Smooth muscle cell (in vitro differentiated cells): ENCODE measurements at regions not wholly inside any gene's neighbourhood (a gene's known extent, or its start where the extent isn't known, plus 50 kb on each side); places are given as distances from the start of the nearest gene placed in this dataset.

Source experiments
- DNase-seq: peaks from one replicate; lab custom pipeline; 2025; ENCODE audit not compliant: unreplicated experiment; lab: John Stamatoyannopoulos, UW
- H2AFZ ChIP-seq: fragments of 200-600 bp; sonication (generic); 2 replicates; pipeline ENCODE4 v1.6.0; 2016; ENCODE audit warnings: antibody characterized with exemption, low read depth, mild to moderate bottlenecking
- H3F3A ChIP-seq: fragments of 200-600 bp; sonication (generic); 2 replicates; pipeline ENCODE4 v1.6.0; 2017; ENCODE audit warnings: antibody characterized with exemption, low read depth
- H3K27ac ChIP-seq: fragments of 200-600 bp; sonication (generic); 2 replicates; pipeline ENCODE4 v1.5.1; 2016; ENCODE audit warnings: low read depth, mild to moderate bottlenecking
- H3K27me3 ChIP-seq: fragments of 200-600 bp; sonication (generic); 2 replicates; pipeline ENCODE4 v1.6.1; 2016; ENCODE audit warnings: low read depth, mild to moderate bottlenecking
- H3K36me3 ChIP-seq: fragments of 200-600 bp; sonication (generic); 2 replicates; pipeline ENCODE4 v1.5.1; 2016; ENCODE audit warnings: low read depth
- H3K4me1 ChIP-seq: fragments of 200-600 bp; sonication (generic); 2 replicates; pipeline ENCODE4 v1.5.1; 2016; ENCODE audit warnings: low read depth
- H3K4me2 ChIP-seq: fragments of 200-600 bp; sonication (generic); 2 replicates; pipeline ENCODE4 v1.6.0; 2016; ENCODE audit warnings: mild to moderate bottlenecking
- H3K4me3 ChIP-seq: fragments of 200-600 bp; sonication (generic); 2 replicates; pipeline ENCODE4 v1.5.1; 2016; ENCODE audit warnings: mild to moderate bottlenecking
- H3K79me2 ChIP-seq: fragments of 200-600 bp; sonication (generic); 2 replicates; pipeline ENCODE4 v1.6.0; 2016; ENCODE audit warnings: low read depth, mild to moderate bottlenecking
- H3K9ac ChIP-seq: fragments of 200-600 bp; sonication (generic); 2 replicates; pipeline ENCODE4 v1.6.0; 2016; ENCODE audit warnings: low read depth
- H3K9me3 ChIP-seq: fragments of 200-600 bp; sonication (generic); replicated peaks from 2 replicates; pipeline ENCODE4 v1.5.1; 2016; ENCODE audit warnings: low read depth
- H4K20me1 ChIP-seq: fragments of 200-600 bp; sonication (generic); 2 replicates; pipeline ENCODE4 v1.6.0; 2016; ENCODE audit warnings: low read depth
- CTCF ChIP-seq: fragments of 200-600 bp; sonication (generic); IDR thresholded peaks from 2 replicates; pipeline ENCODE4 v1.5.1; 2017; ENCODE audit warnings: borderline replicate concordance, mild to moderate bottlenecking, antibody characterized with exemption; ENCODE audit not compliant: insufficient read depth, poor library complexity, severe bottlenecking
- whole genome bisulfite sequencing: methylation state at CpG from one replicate; pipeline ENCODE4 v1.1.7; 2016; ENCODE audit warnings: low lambda C conversion rate; 5-methylcytosine and 5-hydroxymethylcytosine counted together

- H4K20me1 ChIP-seq: no peaks in the 10 kb centered on the region
- H3K4me3 ChIP-seq: no peak overlapping the region
- H3K36me3 ChIP-seq: no peaks in the 10 kb centered on the region
- no peak overlapping the region for H3K27ac ChIP-seq
- no peaks in the 10 kb centered on the region for H3K9me3 ChIP-seq
- no peak overlapping the region for H3K4me2 ChIP-seq
- TF ChIP-seq CTCF: peak; percentile 4
- H3F3A ChIP-seq: no peaks in the 10 kb centered on the region
- no peaks in the 10 kb centered on the region for H3K79me2 ChIP-seq
- H3K4me1 ChIP-seq: peaks cover under 1% of the 10 kb centered on the region
- H2AFZ ChIP-seq: no peak overlapping the region
- no peak for DNase-seq
- H3K27me3 ChIP-seq: no peaks in the 10 kb centered on the region
- no peak overlapping the region for H3K9ac ChIP-seq
- 69% methylated on average over 4 of the region's 4 CpGs for WGBS
Observed at GRCh38 chr14:85867450-85867849, 337.5 kb downstream of the FLRT2 start.

- no peak overlapping the region for H3K4me2 ChIP-seq
- H3K9me3 ChIP-seq: no peaks in the 10 kb centered on the region
- H3K79me2 ChIP-seq: no peaks in the 10 kb centered on the region
- no peak overlapping the region for H2AFZ ChIP-seq
- H3K9ac ChIP-seq: no peak overlapping the region
- 92% methylated on average over 3 of the region's 3 CpGs for WGBS
- no peaks in the 10 kb centered on the region for H3F3A ChIP-seq
- H4K20me1 ChIP-seq: no peaks in the 10 kb centered on the region
- no peak for TF ChIP-seq CTCF
- no peaks in the 10 kb centered on the region for H3K36me3 ChIP-seq
- H3K4me1 ChIP-seq: no peaks in the 10 kb centered on the region
- no peak overlapping the region for H3K4me3 ChIP-seq
- DNase-seq: no peak
- no peaks in the 10 kb centered on the region for H3K27me3 ChIP-seq
- no peak overlapping the region for H3K27ac ChIP-seq
Observed at GRCh38 chr14:85865701-85866100, 335.8 kb downstream of the FLRT2 start.

- H3K4me1 ChIP-seq: no peaks in the 10 kb centered on the region
- WGBS: 75% methylated on average over 2 of the region's 2 CpGs
- no peak overlapping the region for H2AFZ ChIP-seq
Observed at GRCh38 chr14:85858634-85859033, 328.7 kb downstream of the FLRT2 start.

More at GRCh38 chr14:85858634-85859033, 328.7 kb downstream of the FLRT2 start:
- Histone ChIP-seq H3F3A (no peaks in the 10 kb centered on the region), H3K9me3 (no peaks in the 10 kb centered on the region), H4K20me1 (no peaks in the 10 kb centered on the region), H3K4me3 (no peak overlapping the region), H3K27me3 (no peaks in the 10 kb centered on the region), H3K36me3 (no peaks in the 10 kb centered on the region), H3K79me2 (no peaks in the 10 kb centered on the region), H3K27ac (no peak overlapping the region), H3K4me2 (no peak overlapping the region), H3K9ac (no peak overlapping the region)
- DNase-seq: no peak
- no peak for TF ChIP-seq CTCF
